ENCODE measurements at regions not wholly inside any gene's neighbourhood (a gene's known extent, or its start where the extent isn't known, plus 50 kb on each side); places are given as distances from the start of the nearest gene placed in this dataset.
"Not testable (repeated sequence)": the region's sequence is repeated elsewhere in the genome, so short reads cannot be mapped to it uniquely, and the experiment has no call there.

- peak; percentile 44 for DNase-seq
These were observed 128.8 kb downstream of the RASSF10 start for GRCh38 chr11:13137844-13138301.

GRCh38 chr11:13139085-13139484 is 130.0 kb downstream of the RASSF10 start:
- DNase-seq: not testable (repeated sequence)

DNA sequence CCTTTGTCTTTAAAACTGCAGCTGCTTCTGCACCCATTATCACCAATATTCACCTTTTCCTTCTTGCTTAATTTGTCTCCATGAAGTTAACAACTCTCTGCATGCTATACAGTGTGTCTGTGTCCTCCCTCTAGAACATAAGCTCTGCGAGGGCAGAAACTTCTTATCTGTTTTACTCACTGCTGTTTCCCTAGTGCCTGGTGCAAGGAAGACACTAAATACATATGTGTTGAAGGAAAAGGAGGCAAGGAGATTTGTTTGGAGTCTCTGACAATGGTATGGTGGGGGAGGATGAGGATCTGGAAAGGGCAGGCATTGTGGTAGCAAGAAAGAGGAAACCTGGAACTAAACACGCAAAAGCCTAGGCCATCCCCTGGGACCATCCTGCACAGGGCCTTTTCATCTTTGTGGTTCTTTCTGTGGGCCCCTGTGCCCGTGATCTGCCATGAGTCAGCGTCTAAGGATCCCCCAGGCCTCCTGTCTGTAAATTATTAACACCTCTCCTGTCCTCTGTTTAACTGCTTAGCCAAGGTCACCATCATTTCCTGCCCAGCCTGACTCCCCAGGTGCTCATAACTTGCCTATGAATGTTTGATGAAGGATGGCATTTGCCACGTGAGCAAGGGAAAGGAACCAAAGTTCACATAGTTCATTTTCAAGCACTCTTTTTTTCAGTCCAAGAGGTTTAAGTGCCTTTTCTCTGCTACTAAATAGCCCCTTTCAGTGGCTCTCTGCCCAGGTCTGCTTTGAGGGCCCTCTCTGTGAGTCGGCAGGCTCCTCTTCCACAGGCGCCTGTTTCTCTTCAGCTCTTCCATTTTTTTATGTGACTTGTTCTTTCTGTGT is 131.1 kb downstream of the RASSF10 start:
- DNase-seq: no peak

DNA sequence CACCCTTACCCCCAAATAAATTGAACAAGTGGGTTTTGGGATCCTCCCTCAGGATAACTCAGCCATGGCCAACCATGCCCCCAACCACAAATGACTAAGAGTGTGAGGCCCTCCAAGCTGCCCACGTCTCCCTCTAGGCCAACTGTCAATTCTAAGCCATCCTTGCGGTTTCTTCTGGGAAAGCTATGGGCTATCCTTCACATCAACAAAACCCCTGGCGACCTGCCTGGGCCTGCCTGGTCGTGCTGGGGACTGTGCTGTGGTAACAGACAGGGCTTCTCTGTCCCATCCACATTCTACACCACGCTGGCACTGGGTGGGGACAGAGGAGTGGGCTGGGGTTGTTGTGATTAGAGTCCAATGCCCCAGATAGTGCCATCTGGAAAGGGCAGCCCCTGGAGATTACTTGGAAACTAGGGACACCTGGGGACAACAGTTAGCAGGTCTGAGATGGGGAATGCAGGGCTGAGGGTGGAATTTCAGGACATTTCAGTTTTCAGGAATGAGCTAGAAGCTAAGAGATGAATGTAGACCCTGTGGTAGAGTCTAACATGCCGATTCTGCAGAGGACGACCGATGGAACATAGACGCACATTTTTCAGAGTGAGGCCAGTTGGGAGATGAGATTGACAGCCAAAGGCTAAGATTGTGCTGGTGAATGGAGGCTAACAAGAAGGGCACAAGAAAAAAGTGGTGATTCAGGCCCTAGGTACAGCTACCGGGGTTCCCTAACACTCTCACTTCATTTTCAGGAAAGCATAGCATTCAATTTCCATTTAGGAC is 131.9 kb downstream of the RASSF10 start:
- DNase-seq: no peak

DNA sequence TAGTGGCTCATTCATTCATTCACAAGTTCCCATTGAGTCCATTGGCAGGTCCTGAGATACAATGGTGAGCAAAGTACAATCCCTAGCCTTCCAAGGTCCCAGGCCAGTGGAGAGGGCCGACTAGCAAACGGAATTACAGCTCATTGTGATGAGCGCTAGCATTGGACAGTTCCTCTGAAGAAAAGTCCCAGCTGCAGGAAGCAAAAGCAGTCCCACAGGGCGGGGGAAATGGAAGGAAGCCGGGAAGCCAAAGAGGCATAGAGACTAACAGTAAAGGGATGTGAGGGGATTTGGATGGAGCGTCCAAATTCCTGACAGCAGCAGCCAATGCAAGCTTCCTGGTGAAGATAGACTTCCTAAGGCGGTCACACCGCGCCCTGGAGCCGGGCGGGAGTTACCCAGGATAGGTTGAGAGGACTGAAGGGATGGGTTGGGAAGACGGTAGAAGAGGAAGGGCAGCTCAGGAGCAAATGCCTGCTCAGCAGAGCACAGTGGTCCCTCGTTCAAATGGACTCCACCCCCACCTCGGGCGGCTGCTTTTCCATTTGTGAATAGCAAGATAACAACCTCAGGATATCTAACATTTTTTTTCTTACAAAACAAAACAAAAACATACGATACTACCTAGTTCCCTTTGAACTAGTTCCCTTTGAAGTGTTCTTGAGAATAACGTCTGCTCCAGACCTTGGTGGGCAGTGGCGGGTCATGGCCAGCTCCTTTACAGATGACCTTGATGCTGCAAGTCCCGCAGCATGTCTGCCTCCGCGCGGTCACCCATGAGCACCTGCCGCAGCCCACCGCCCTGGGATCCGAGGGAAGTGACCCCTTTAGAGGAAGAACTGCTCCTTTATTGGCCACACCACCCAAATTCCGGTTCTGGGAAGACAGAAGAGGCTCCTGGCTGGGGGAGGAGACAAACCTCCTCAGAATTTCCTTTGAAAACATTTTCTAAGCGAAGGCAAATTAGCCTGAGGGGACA is 132.9 kb downstream of the RASSF10 start:
- no peak for DNase-seq

- no peak for DNase-seq
These were observed 133.9 kb upstream of the BMAL1 start for GRCh38 chr11:13143486-13144297.

- no peak for DNase-seq
These were observed 132.1 kb upstream of the BMAL1 start for GRCh38 chr11:13145461-13145860.

GRCh38 chr11:13149991-13150390 is 127.6 kb upstream of the BMAL1 start:
- DNase-seq: no peak

DNA sequence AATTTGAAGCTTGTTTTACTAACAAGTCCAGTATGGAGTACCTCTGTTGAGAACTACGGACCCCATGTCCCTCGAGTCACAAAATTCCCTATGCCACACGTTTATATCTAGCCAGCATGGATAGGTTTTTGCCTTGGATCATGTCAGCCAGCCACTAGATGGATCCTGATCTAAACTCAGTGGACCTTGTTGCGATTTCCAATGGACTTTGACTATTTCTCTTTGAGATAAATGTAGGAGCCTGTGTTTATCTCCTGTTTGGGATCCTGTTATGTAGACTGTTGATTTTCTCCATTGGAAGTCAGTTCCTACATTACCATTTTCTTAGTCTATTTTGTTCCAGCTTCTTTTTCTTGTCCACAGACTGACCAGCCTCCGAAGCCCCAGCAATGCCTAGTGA is 127.1 kb upstream of the BMAL1 start:
- no peak for DNase-seq

DNA sequence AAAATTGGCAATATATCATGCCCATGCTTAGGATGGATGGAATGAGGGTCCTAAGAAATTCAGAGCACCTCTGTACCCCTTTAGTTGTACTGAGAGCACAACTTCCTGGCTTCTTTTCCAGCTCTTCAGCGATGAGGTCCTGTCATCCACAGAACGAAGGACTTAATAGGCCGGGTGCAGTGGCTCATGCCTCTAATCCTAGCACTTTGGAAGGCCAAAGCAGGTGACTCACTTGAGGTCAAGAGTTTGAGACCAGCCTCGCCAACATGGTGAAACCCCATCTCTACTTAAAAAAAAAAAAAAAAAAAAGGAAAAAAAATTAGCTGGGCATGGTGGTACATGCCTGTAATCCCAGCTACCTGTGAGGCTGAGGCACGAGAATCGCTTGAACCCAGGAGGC is 125.3 kb upstream of the BMAL1 start:
- DNase-seq: no peak

- DNase-seq: peak; percentile 33
These were observed 124.7 kb upstream of the BMAL1 start for GRCh38 chr11:13152736-13153541.

DNA sequence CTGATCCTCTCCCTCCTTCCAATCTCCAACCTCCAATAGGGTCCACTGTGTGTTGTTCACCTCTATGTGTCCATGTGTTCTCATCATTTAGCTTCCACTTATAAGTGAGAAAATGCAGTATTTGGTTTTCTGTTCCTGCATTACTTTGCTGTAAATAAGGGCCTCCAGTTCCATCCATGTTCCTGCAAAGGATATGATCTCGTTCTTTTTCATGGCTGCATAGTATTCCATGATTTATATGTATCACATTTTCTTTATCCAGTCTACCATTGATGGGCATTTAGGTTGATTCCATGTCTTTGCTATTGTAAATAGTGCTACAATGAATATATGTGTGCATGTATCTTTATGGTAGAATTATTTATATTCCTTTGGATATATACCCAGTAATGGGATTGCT is 123.2 kb upstream of the BMAL1 start:
- not testable (repeated sequence) for DNase-seq

- DNase-seq: no peak
These were observed 117.2 kb upstream of the BMAL1 start for GRCh38 chr11:13160346-13160745.

GRCh38 chr11:13160806-13161205 is 116.8 kb upstream of the BMAL1 start:
- no peak for DNase-seq

- DNase-seq: no peak
These were observed 114.4 kb upstream of the BMAL1 start for GRCh38 chr11:13163158-13163557.

DNA sequence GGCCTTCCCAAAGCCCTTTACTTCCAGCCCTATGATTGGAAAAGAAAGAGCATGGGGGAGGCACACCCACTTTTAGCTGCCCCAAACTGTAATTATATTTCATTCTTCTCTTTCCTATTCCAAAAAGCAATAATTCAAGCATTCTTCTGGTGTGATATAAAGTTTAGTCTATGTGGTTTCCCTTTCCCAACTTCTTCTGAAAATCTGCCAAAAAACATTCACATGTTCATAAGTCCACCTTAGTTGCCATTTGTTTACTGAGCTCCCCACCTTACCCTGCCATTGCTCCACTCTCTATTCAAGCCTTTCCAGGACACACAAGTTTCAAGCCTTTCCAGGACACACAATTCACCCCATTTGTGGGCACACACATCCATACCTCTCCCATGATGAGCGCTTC is 111.6 kb upstream of the BMAL1 start:
- DNase-seq: no peak

GRCh38 chr11:13168271-13168670 is 109.3 kb upstream of the BMAL1 start:
- DNase-seq: no peak

- DNase-seq: peak; percentile 85
These were observed 107.9 kb upstream of the BMAL1 start for GRCh38 chr11:13169709-13170108.

DNA sequence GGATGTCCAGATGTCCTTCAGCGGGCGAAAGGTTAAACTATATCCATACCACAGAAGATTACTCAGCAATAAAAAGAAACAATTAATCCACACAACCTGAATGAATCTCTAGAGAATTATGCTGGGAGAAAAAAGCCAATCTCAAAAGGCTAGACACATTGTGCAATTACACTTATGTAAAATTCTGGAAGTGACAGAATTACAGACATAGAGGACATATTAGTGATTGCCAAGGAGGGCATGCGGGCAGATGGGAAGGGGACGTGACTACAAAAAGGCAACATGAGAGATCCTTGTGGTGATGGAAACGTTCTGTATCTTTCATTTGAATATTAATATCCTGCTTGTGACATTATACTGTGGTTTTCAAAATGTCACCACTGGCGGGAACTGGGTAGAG is 103.5 kb upstream of the BMAL1 start:
- peak; percentile 50 for DNase-seq

DNA sequence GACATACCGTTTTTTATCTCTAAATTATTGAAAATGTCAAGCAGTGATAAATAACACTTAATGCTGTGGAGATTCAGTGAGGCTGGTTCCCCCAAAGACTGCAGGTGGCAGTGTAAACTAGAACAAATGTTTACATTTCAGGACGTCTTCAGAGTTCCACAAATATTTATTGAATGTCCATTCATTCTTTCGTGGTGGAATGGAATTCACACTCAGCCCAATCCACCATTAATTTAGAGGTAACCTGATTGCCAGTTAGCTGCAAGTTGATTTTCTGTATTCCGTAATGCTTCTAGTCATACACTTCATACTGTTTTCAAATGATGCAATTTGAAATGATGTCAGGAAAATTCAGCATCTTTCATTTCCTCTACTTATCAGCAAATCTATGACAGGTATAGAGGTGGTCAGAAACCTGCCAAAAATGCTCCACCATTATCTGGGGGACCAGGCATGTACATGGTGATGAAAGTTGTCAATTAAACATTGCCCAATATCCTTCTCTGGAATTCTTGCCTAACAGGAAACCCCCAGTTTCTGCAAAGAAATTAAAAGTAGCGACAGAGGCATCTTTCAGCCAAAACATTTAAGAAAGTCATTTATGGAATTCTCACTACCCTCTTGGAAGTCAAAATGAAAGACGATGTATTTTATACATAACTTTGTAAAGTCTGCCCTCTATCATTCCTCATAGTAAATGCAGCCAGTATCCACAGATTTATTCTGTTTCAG is 94.3 kb upstream of the BMAL1 start:
- DNase-seq: peak; percentile 69

Data from HCEC 1CT (cell line).